Stimulated activated CD4-positive, alpha-beta T cell treated with anti-CD3 and anti-CD28 coated beads, Interleukin-1b, Interleukin-23, amount 100 ng/mL, for 1 hour (primary cell): ENCODE measurements at regions not wholly inside any gene's neighbourhood (a gene's known extent, or its start where the extent isn't known, plus 50 kb on each side); places are given as distances from the start of the nearest gene placed in this dataset.

Experiments used
- DNase-seq, 2 donors: peaks; one replicate each; pipeline ENCODE4 v3.0.0-alpha.2; 2020; ENCODE audit warnings: low read depth in 2 of 2

DNA sequence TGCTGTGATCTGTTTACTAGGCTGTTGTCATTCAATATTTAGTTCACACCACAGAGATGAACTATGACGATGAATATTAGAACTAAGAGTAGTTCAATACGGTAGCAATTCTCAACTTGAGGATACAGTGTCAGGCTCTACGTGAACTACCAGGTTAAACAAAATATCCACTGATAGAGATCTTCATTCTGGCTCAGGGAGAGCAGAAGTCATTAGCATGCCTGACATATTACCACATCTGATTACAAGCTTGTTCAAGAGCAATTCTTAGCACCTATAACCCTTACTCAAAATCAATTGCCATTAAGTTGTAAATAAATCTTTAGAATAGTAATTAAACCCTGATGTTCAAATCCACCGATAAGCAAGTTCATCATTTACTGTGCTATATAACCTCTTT lies 207.2 kb downstream of the CHRM3 start:
- DNase-seq, result no peak

DNA sequence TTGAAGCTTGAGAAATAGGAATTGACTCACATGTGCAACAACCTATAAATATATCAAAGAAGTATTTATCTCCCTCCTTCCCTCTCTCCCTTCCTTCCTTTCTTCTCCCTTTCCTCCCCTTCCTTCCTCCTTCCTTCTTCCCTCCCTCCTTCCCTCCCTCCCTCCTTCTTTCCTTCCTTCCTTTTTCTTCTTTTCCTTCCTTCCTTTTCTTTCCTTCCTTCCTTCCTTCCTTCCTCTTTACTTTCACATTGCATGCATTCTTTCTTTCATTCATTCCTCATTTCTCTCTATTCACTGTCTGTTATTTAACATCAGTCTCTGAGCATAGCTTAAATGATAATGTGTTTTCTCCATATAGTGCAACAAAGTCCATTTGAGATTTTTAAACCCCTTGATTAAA lies 214.2 kb downstream of the CHRM3 start:
- DNase-seq, result no peak

DNA sequence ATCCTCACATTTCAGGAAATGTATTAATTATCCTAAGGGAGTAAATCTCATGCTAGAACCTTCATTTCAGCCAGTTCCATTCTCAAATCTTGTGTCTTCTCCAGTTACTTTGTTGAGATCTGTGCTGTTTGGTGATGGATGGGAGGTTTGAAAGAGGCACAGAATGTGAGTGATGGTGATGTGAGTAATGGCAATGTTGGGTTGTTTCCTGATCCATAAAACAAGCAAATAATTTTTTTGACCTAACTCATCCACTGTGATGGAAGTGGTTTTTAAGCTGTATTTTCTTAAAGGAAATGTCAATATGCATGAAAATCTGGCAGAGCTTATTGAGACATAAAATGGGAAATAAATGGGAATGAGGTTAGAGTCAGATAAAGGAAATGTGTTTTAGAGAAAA lies 214.7 kb downstream of the CHRM3 start:
- DNase-seq, result no peak

DNA sequence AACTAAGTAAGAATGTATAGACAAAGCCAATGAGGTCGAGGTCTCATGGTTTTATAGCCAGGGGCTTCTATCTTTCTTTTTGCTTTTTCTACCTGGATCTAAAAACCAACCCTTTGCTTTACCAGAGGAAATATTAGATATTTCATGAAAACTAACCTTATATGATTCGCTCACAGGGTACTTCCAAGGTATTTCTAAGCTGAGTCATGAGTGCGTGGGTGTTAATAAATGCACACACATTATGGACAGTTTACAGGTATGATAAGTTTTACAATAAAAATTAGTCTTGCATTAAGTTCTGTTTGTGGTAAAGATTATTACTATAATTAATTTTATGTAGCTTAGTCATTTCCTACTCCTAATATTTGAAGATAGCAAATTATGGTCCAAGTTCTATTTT lies 217.2 kb downstream of the CHRM3 start:
- no peak for DNase-seq

DNA sequence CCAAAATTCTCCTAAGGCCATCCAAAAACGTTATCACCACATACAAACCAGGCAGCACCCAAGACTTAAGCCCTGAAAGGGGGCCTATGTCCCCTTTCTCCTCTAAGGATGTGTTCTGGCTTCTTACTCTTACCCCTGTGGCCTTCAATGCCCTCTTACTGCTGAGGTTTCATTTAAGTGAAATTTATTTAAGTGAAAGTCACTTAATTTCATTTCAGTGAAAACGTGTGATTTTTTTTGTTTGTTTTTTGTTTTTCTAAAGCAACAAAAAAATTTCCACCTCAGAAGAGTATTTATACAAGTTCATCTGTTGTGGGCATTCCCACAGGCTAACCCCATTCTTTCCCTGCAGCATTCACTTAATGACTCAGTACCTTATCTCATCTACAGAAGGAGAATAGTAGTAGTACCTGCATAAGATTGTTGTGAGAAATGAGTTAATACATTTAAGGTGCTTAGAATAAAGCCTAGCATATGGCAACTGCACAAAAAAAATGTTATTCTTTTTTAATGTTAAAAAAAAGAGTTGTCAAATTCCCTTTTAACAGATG lies 220.6 kb downstream of the CHRM3 start:
- no peak for DNase-seq

DNA sequence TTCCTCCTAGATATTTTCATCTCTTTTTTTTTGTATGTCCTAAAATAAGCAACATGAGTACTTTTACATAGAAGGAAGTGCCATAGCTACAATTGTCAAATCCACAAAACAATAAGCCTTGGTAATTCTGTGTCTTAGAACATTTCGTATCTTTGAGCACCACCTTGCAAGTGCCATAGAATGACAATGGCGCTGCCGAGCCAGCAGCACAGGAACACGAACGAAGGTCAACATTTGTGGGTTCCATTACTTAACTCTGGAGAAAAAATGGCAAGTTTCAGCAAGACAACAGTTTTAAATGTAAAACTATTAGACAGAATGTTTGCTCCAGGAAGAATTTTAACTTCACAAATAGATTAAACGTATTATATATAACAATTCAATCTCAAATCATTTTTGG lies 222.1 kb downstream of the CHRM3 start:
- DNase-seq, result no peak

DNA sequence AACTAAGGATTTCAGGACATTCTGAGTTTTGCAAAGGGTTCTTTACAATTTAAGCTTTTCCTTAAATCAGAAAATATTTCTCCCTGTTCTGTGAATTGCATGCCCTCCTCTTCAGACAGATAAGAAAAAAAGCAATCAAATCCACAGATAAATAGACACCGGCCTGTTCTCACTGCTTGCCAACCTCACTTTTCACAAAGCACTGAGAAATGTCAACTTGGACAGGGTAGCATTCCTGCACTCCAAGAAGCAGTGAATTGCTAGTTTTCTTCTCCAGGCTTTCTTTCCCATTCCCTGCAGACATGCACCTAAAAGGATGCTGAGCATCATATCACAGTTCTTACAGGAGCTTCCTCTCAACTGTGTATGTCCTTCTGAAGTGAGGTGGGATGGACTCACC lies 226.0 kb downstream of the CHRM3 start:
- no peak for DNase-seq

DNA sequence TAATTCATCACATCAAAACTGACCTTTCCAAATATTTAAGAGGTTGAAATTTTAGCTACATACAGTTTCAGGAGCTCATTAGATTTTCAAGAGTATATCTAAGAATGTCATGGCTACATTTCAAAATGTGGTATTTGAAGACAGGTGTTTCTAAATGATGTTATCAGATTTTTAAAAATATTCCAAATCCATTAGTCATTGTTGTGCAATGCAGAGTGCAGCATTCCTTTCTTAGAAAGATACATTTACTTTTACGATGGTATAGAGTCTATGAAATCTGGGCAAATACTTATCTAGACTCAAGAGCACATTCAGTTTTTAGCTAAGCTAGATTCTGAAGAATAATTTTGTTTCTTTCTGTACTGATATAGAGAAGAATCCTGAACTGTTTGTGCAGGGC lies 230.3 kb downstream of the CHRM3 start:
- DNase-seq, result no peak

DNA sequence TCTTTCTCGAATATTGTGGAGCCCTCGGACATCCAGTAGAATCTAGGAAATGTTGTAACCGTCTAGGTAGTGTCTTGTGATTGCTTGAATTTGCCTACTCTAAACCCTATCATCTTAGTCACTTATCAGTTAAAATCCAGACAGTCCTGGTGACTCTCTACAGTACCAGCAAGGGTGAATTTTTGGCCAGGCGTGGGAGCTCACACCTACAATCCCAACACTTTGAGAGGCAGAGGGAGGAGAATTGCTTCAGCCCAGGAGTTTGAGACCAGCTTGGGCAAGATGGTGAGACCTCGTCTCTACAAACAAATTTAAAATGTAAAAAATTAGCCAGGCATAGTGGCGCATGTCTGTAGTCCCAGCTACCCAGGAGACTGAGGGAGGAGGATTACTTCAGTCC lies 230.9 kb downstream of the CHRM3 start:
- no peak for DNase-seq

DNA sequence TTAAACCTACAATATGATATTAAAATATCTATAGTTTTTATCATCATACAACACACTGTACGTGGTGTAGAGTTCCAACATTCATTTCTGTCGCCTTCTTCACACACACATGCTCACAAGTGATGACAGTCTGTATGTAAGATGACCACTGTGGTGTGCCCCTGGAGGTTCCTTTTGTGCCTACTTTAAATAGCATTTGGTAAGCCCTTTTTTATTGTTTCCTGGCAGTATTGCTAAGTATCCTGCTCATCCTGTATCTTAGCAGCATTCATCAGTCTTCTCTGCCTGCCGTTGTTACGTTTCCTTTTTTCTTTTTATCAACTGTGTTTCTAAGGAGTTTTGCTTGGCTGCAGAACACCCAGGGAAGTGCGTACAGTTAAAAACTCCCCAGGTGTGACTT lies 231.4 kb downstream of the CHRM3 start:
- no peak for DNase-seq

DNA sequence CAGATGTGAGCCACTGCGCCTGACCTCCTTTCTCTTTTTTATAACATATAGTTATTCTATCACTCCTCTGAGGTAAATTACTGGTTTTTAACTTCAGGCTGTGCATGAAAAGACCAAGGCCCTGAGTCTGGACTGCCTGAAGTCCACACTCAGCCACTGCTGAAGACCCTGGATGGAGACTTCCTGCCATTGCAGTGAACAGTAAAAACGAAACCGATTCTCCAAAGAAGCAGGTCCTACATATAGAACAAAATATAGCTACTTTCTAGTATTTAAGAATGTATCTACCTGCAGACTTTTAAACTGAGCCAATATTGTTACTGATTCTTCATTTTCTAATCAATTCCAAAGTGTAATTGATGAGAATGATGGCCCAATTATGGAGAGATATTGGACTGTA lies 232.8 kb downstream of the CHRM3 start:
- DNase-seq, result no peak

DNA sequence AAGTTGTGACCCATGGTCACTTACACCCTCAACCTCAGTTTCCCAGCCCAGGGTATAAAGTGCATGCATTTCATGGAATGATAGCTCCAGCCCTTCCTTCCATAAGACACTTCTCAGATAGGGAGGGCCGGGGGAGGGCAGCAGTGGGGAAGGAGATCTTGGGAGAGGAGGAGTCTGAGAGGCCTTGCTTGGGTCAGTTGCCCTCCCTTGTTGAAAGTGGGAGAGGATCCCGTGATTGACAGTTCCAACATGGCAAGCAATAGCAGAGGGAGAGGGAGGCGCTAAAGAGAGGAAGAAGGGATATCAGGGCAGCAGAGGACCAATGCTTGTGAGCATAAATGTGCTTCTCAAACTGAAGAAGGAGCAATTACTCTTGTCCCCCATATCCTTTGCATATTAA lies 244.4 kb downstream of the CHRM3 start:
- no peak for DNase-seq

DNA sequence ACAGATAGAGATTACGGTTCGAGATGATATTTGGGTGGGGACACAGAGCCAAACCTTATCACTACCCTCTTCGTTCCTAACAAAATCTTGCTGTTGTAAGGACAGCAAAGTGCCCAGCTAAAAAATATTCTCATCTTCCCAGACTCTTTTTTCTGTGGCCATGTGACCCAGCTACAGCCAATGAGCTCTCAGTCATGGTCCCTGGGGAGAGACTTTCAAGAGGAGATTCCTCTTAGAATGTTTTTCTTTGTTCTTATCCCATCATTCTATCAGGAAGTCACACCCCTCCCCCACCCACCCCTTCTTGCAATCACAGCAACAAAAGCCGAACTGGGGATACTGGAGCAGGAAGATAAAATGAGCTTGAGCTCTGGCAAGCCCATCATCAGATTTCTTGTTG lies 247.1 kb downstream of the CHRM3 start:
- no peak for DNase-seq

DNA sequence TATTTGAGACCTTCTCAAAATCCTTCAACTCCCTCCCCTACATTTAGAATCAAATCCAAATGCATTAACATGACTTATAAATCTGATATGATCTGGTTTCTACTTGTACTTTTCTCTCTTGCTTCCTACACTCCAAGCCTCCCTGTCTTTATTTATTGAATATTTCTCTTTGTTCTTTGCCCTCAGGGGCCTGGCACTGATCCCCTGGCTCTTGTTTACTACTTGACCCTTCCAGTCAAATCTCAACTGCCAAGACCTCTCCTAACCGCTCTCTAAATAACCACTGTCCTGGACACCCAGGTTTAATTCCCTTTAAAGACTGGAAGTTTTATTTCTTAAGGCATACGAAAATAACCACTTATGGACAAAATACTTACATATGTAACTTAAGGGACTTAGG lies 248.9 kb downstream of the CHRM3 start:
- DNase-seq, result no peak

DNA sequence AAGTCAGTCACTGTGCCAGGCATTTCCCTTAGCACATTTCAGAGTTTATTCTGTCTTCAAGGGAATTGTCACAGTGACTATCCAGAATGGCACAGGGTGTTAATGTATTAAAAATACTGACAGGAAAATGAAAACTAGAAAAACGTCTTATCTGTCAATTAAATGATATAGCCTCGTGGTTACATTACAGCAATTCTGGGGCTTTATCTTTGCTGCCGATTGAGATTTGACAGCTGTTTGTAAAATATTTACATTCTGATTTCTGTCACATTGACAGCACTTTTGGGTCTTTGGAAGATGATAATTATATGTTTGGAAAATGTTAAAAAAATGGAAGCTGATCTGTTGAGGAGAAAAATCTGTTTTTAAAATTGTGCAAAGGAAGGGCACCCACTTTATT lies 250.0 kb downstream of the CHRM3 start:
- DNase-seq, result no peak

DNA sequence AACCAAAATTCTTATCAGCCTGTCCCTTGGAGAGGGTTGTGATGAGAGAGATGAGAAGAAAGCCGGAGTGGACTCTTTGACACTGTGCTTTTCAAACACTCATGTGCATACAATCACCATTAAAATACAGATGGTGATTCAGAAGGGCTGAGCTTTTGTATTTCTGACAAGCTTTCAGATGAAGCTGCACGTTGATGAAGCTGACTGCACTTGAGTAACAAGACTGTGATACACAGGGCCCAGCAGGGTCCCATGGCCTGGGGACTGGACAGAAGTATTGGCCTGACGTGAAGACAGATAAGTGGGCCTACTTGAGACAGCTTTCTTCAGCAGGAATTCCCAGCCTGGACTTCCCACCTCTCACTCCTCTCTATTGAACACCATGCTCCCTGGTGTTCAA lies 258.2 kb downstream of the CHRM3 start:
- DNase-seq, result no peak

DNA sequence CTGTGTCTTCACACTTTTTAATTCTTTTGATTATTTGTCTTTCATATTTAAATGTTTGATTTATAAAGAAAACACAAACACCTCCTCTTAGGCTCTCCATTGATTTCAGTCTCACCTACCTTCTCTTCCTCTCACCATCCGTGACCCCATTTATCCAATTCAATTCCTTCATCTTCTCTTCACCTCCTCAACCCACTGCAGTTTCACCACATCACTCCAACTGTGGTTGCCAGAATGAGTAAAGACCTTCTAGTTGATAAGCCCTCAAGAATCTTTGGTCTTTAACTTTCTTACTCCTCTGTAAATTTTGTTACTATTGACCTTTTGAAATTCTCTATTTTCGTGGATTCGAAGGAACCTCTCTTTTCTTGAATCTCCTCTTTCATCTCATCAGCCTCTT lies 260.7 kb downstream of the CHRM3 start:
- no peak for DNase-seq

DNA sequence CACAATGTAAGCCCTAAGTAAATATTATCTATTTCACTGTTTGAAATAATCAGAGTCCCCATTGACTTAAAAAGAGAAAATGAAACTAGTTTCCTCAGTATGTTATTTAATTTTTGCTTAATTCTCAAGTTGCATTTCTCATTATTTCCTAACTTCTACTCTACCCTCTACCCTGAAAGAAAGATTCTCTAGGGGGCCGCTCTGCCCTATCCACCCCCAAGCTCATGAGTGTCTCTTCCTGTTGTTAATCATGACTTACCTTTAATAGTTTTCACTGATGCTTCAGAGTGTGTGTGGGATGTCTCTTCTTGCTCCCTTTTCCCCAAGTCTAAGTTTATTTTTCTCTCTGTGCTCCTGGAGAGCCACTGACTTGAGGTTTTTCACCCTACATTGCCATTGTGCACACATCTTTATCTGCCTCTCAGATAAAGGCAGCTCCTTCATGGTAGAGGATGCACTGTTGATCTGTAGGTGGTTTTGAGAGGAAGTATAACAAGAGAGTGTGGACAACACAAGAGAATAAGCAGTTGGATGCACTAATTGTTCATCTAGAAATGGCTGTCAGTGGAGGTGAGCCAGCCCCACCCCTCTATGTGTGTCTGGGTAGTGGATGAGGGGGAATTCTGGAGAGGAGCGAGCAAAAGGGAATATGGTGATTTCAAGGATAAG lies 261.7 kb downstream of the CHRM3 start:
- DNase-seq, result no peak

DNA sequence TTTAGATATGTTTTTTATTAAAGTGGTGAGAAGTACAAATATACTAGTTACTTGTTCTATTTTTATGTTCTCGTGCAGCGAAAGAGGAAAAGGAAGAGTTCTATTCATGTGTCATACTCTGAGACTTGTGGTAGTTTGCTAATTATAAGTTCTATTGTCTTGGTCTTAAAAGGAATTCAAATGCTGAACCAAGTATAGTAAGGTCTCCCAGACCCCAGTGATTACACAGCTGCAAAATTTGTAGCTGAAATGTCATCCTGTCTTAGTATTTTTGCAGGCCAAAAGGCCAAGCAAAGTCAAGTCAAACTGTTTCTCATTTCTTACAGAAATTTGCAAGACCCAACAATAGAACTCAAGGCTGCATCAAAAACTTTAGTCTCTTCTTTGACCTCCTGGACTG lies 268.7 kb downstream of the CHRM3 start:
- DNase-seq, result no peak

DNA sequence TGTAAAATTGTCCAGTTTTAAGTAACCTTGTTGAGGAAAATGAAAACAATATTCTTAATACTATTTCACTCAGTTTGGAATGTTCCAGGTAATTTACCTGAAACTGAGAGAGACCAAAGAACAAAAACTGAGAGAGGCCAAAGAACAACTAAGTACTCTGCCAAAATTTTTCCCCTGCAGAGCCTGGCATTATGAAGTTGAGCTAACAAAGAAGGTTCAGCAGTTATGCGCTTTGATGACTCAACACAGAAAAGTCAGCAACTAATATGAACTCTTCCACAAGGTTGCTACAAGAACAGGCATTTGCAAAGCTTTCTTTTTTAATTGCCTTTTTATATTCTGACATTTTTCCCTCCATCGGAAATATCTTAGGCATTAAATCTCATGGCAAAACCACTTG lies 270.9 kb downstream of the CHRM3 start:
- no peak for DNase-seq

DNA sequence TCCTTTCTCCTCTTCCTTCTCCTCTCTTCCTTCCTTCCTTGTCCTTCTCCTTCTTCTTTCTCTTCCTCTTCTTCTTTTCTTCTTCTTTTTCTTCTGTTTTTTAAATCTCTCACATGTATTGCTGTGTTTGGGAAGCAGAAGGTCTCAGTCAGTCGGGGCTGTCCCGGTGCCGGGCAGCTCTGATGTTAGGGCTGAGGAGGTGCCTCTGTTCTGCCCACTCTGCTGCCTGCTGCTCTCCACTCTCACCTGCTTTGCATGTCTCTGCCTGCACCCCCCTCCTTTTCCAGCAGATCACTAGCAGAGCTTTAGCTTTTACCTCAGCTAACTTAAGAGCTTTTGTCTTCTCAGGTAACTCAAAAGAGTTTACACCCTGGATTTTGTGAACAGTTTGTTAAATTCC lies 276.6 kb downstream of the CHRM3 start:
- DNase-seq, result no peak

DNA sequence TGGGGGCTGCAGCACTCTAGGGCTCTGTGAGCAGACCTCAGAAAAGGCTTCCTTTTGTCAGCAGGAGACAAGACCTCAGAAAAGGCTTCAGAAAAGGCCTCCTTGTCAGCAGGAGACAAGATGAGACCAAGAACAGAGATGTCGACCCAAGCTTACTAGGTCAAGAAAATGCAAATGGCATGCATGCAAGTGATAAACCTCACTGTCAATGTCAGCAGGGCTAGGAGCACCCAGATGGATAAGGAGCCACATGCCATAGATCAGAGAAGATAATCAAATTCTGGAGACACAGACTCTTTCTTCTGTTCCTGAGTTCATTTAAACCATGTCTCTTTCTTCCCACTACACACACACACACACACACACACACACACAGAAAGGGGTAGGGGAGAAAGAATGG lies 285.9 kb downstream of the CHRM3 start:
- no peak for DNase-seq

DNA sequence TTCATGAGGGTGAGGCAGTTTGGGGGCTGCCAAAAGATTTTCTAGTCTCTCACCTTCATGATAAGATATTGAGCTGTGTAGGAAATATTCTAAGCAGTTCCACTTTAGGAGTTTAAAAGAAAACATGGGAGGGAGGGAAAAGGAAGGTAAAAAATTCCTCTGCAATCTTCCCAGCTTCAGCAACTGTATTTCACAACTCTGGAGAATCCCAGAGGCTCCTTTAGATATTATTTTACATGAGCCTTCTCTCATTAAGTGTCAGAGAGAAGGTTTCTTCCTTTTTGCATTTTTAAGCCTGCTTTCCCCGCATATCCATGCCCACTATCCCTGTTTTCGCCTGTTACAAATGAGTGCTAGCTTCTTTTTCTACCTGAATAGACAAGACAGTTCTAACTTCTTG lies 289.4 kb downstream of the CHRM3 start:
- DNase-seq, result no peak

DNA sequence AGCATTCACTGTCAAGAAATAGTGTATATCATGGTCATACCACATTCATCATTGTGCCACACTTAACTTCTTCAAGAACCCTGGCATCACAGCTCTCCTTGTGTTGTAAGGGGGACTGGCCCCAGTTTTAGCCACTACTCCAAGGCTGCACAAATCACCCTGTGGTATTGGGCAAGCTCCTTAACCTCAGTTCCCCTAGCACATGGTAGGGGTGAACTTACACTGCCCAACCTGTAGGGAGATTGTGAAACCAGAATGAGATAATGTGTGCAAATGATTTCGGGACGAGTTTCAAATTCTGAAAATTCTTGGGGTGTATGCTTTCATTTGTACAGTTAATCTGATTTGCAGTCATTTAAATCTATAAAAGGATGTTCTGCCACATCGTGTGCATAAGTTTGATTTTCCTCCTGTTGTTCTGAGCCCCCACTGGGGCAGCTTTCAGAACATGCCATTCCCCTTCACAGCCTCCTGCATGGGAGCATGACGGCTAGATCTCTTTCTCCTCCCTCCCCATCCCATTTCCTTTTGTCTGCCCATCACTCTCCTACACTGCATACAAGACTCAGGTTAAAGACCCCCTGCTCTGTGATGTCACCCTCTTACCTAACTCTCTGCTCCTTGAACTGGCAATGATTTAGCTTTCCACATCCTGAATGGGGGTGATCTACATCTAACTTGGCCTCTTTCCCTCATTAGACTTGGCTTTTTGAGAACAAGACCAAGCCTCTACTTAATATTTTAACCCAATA lies 290.3 kb downstream of the CHRM3 start:
- no peak for DNase-seq
